ENCODE measurements at regions not wholly inside any gene's neighbourhood (a gene's known extent, or its start where the extent isn't known, plus 50 kb on each side); places are given as distances from the start of the nearest gene placed in this dataset.

DNA sequence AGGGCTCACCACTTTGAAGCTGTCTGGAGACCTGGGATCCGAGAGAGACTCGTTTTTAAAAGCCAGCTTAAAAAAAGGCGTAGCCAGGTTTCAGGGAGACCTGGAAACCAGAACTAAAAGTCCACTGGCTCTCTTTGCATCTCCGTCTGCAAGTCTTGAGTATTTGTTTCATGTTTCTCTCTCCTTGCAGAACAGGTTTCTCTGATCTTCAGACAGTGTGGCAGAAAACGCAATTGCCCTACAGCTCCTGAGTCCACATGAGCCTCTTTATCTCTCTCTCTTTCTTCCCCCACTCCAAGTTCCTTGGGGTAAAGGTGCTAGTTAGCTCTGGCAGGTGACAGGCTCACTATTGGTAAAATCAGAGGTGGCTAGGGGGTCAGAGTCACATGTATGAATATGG, 67.0 kb upstream of the AMPD3 start:
- no peak for TF ChIP-seq CTCF (IDR thresholded peaks at IDR 0.05; ENCODE audit: control extremely low read depth in 1 of 3, insufficient read depth in 1 of 3, low read depth in 1 of 3, low read length in 3 of 3)
- TF ChIP-seq, protein P1, sequence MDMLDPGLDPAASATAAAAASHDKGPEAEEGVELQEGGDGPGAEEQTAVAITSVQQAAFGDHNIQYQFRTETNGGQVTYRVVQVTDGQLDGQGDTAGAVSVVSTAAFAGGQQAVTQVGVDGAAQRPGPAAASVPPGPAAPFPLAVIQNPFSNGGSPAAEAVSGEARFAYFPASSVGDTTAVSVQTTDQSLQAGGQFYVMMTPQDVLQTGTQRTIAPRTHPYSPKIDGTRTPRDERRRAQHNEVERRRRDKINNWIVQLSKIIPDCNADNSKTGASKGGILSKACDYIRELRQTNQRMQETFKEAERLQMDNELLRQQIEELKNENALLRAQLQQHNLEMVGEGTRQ (IDR thresholded peaks at IDR 0.05; ENCODE audit: low read length), result no peak
